Pancreas (tissue), 10 donors: ENCODE measurements at regions not wholly inside any gene's neighbourhood (a gene's known extent, or its start where the extent isn't known, plus 50 kb on each side); places are given as distances from the start of the nearest gene placed in this dataset.

Source experiments
- ATAC-seq, 4 donors: fragments of 200-7000 bp; cut with Tn5 transposase; one replicate each; pipeline versions ENCODE4 v1.8.0 to v1.9.1; 2020; ENCODE audit warnings: mild to moderate bottlenecking in 4 of 4, moderate library complexity in 4 of 4
- DNase-seq, 6 donors: peaks; one replicate each; pipeline ENCODE4 v3.0.0-alpha.2; 2020
- FAIRE-seq: peaks from 2 replicates; lab custom pipeline; 2012; peaks lifted over from hg19 to GRCh38; lab: Jason Lieb, UNC
- H3K27ac ChIP-seq, 4 donors: fragments of 200-600 bp; sonication (generic); 1 replicate in 3 of 4; 2 replicates in 1 of 4; pipeline versions ENCODE4 v1.5.0 to v1.8.0; 2020
- H3K27me3 ChIP-seq, 4 donors: fragments of 200-600 bp; one replicate each; pipeline ENCODE4 v1.8.0; 2021
- H3K36me3 ChIP-seq, 3 donors: fragments of 200-600 bp; sonication (generic) in 1 of 3; one replicate each; pipeline versions ENCODE4 v1.5.0 to v1.8.0; 2020 to 2021
- H3K4me1 ChIP-seq, 3 donors: fragments of 200-600 bp; one replicate each; pipeline ENCODE4 v1.8.0; 2021
- H3K4me3 ChIP-seq, 4 donors: fragments of 200-600 bp; sonication (generic) in 2 of 4; one replicate each; pipeline versions ENCODE4 v1.5.0 to v1.8.0; 2020 to 2021
- H3K9me3 ChIP-seq, 4 donors: fragments of 200-600 bp; one replicate each; pipeline ENCODE4 v1.8.0; 2021
- CTCF ChIP-seq, 4 donors: fragments of 200-600 bp; sonication (generic) in 3 of 4; IDR thresholded peaks; one replicate each; pipeline versions ENCODE4 v1.5.0 to v1.8.0; 2021; ENCODE audit warnings: antibody characterized with exemption in 4 of 4
- WGBS, 2 donors: extraction: QIAGEN DNeasy Blood & Tissue Kit; methylation state at CpG; one replicate each; pipeline ENCODE4 v1.1.7; 2013; 5-methylcytosine and 5-hydroxymethylcytosine counted together
- intact Hi-C, 3 donors: fragments of 100-400 bp; cut with DNase I; formaldehyde crosslinking; loops; one replicate each; pipeline versions ENCODE4 v1.11.1 to v1.14.2; 2022
- donor health status: healthy with polysubstance abuse.
- donor health status: DM: no; HTN: no; CAD: no; lungs with moderate emphysema.
- donor health status: DM: no; HTN: no; CAD: no.
- donor health status: control.
- donor health status: control.
- donor health status: Bipolar disorder and iron deficiency.
- donor health status: DM: yes; HTN: yes; CAD: no.
- donor health status: DM: no; HTN: no; CAD: no.
- donor health status: DM: no; HTN: no; CAD: no.
- donor health status: DM: yes; HTN: yes; CAD: no.

GRCh38 chr4:116389139-116389538 lies 696.2 kb downstream of the TRAM1L1 start:
- 30 to 31% methylated on average over 2 of the region's 2 CpGs for WGBS, 2 donors
- no peak for TF ChIP-seq CTCF (IDR thresholded peaks at IDR 0.05)
- intact Hi-C loops, result no loop called here
- Histone ChIP-seq H3K9me3 (no peaks in the 10 kb centered on the region), H3K36me3 (no peaks in the 10 kb centered on the region), H3K27me3 (no peaks in the 10 kb centered on the region), H3K27ac (no peak overlapping the region), H3K4me3 (no peak overlapping the region), H3K4me1 (no peaks in the 10 kb centered on the region)
- FAIRE-seq (no peak), DNase-seq (no peak), ATAC-seq (no peak)

GRCh38 chr4:116387937-116388474 lies 697.4 kb downstream of the TRAM1L1 start:
- Histone ChIP-seq H3K4me1 (no peaks in the 10 kb centered on the region), H3K27me3 (no peaks in the 10 kb centered on the region), H3K36me3 (no peaks in the 10 kb centered on the region), H3K4me3 (no peak overlapping the region), H3K9me3 (no peaks in the 10 kb centered on the region), H3K27ac (no peak overlapping the region)
- FAIRE-seq (no peak), DNase-seq (no peak), ATAC-seq (no peak)
- intact Hi-C loops, result no loop called here
- 39 to 47% methylated on average over 2 of the region's 2 CpGs for WGBS, 2 donors
- no peak for TF ChIP-seq CTCF (IDR thresholded peaks at IDR 0.05)

GRCh38 chr4:116386856-116387255 lies 698.5 kb downstream of the TRAM1L1 start:
- 54 to 56% methylated on average over 1 of the region's 1 CpG for WGBS, 2 donors
- no peak for TF ChIP-seq CTCF (IDR thresholded peaks at IDR 0.05)
- FAIRE-seq, result no peak
- Histone ChIP-seq H3K9me3 (no peaks in the 10 kb centered on the region), H3K4me3 (no peak overlapping the region), H3K27me3 (no peaks in the 10 kb centered on the region), H3K4me1 (no peaks in the 10 kb centered on the region), H3K27ac (no peak overlapping the region), H3K36me3 (no peaks in the 10 kb centered on the region)
- no peak for DNase-seq
- intact Hi-C loops, result no loop called here
- ATAC-seq, result no peak

- FAIRE-seq, result no peak
- ATAC-seq, result no peak
- Histone ChIP-seq H3K36me3 (no peaks in the 10 kb centered on the region), H3K27ac (no peak overlapping the region), H3K9me3 (no peaks in the 10 kb centered on the region), H3K4me3 (no peak overlapping the region), H3K27me3 (no peaks in the 10 kb centered on the region), H3K4me1 (no peaks in the 10 kb centered on the region)
- WGBS, 2 donors, result 79 to 83% methylated on average over 6 of the region's 6 CpGs
- intact Hi-C loops, result no loop called here
- no peak for DNase-seq
- no peak for TF ChIP-seq CTCF (IDR thresholded peaks at IDR 0.05)
These were observed 699.8 kb downstream of the TRAM1L1 start for GRCh38 chr4:116385583-116385982.

- Histone ChIP-seq H3K27me3 (no peaks in the 10 kb centered on the region), H3K27ac (no peak overlapping the region), H3K36me3 (no peaks in the 10 kb centered on the region), H3K9me3 (no peaks in the 10 kb centered on the region), H3K4me1 (no peaks in the 10 kb centered on the region), H3K4me3 (no peak overlapping the region)
- 72 to 73% methylated on average over 3 of the region's 3 CpGs for WGBS, 2 donors
- FAIRE-seq (no peak), DNase-seq (no peak), ATAC-seq (no peak)
- no peak for TF ChIP-seq CTCF (IDR thresholded peaks at IDR 0.05)
- intact Hi-C loops, result no loop called here
These were observed 710.6 kb downstream of the TRAM1L1 start for GRCh38 chr4:116374815-116375214.
